ENCODE measurements at regions not wholly inside any gene's neighbourhood (a gene's known extent, or its start where the extent isn't known, plus 50 kb on each side); places are given as distances from the start of the nearest gene placed in this dataset.

- H3K27ac ChIP-seq, result no peak overlapping the region
- TF ChIP-seq CTCF (conservative IDR thresholded peaks at IDR 0.05), result no peak
Observed at GRCh38 chr20:39830903-39831302, 858.1 kb downstream of the MAFB start.

- no peak for TF ChIP-seq CTCF (conservative IDR thresholded peaks at IDR 0.05)
- H3K27ac ChIP-seq, result no peak overlapping the region
Observed at GRCh38 chr20:39829661-39830060, 859.4 kb downstream of the MAFB start.

GRCh38 chr20:39829256-39829655 is 859.8 kb downstream of the MAFB start:
- TF ChIP-seq CTCF (conservative IDR thresholded peaks at IDR 0.05), result peak; percentile 49; the same call in 1 of the 2 replicates
- no peak overlapping the region for H3K27ac ChIP-seq

- no peak for TF ChIP-seq CTCF (conservative IDR thresholded peaks at IDR 0.05)
- H3K27ac ChIP-seq, result peak overlapping the region; percentile 1; the same call in 1 of the 2 replicates
Observed at GRCh38 chr20:39825950-39826349, 863.1 kb downstream of the MAFB start.

- no peak for TF ChIP-seq CTCF (conservative IDR thresholded peaks at IDR 0.05)
- peak overlapping the region; percentile 1; the same call in 1 of the 2 replicates for H3K27ac ChIP-seq
Observed at GRCh38 chr20:39825524-39825923, 863.4 kb downstream of the DHX35 start.

- no peak overlapping the region for H3K27ac ChIP-seq
- no peak for TF ChIP-seq CTCF (conservative IDR thresholded peaks at IDR 0.05)
Observed at GRCh38 chr20:39823224-39823623, 861.1 kb downstream of the DHX35 start.

- no peak for TF ChIP-seq CTCF (conservative IDR thresholded peaks at IDR 0.05)
- H3K27ac ChIP-seq, result no peak overlapping the region
Observed at GRCh38 chr20:39822667-39823066, 860.5 kb downstream of the DHX35 start.

Measured in VCaP (cell line).